ENCODE measurements at regions not wholly inside any gene's neighbourhood (a gene's known extent, or its start where the extent isn't known, plus 50 kb on each side); places are given as distances from the start of the nearest gene placed in this dataset.
"Not testable (repeated sequence)": the region's sequence is repeated elsewhere in the genome, so short reads cannot be mapped to it uniquely, and the experiment has no call there.

DNA sequence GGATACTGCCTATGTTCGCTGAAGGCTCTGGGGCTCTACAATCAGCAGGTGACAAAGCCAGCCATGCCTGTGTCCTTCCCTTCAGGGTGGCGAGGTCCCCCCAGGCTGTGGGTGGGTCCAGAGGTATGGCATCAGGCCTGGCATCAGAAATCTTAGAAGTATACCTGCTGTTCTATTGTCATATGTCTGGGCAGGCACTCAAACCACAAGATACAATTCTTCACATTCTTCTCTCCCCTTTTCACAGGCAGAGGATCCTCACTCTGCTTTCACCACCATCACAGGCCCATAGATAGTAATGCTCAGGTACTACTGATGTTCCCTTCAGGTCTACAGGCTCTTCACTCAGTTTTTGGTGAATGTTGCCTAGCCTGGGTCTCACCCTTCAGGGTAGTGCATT lies 1180.0 kb upstream of the CITED2 start:
- DNase-seq (ENCODE audit: low read depth, low spot score): no peak

DNA sequence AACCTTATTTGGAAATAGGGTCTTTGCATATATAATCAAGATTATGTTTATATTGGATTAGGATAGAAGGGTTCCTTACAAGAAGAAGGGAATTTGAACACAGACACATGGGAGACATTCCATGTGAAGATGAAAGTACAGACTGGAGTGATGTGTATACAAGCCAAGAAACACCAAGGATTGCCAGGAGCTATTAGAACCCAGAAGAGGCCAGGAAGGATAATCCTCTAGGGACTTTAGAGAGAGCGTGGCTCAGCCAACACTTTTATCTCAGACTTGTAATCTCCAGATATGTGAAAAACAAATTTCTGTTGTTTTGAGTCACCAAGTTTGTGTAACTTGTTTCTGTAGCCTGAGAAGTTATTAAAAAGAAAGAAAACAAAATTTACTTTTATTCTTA lies 1173.9 kb upstream of the CITED2 start:
- no peak for DNase-seq (ENCODE audit: low read depth, low spot score)

- no peak for DNase-seq (ENCODE audit: low read depth, low spot score)
These were observed 1172.2 kb upstream of the CITED2 start for GRCh38 chr6:140546640-140547039.

GRCh38 chr6:140544431-140544830 lies 1170.0 kb upstream of the CITED2 start:
- no peak for DNase-seq (ENCODE audit: low read depth, low spot score)

- DNase-seq (ENCODE audit: low read depth, low spot score): no peak
These were observed 1168.4 kb upstream of the CITED2 start for GRCh38 chr6:140542863-140543262.

GRCh38 chr6:140541288-140541687 lies 1166.8 kb upstream of the CITED2 start:
- no peak for DNase-seq (ENCODE audit: low read depth, low spot score)

DNA sequence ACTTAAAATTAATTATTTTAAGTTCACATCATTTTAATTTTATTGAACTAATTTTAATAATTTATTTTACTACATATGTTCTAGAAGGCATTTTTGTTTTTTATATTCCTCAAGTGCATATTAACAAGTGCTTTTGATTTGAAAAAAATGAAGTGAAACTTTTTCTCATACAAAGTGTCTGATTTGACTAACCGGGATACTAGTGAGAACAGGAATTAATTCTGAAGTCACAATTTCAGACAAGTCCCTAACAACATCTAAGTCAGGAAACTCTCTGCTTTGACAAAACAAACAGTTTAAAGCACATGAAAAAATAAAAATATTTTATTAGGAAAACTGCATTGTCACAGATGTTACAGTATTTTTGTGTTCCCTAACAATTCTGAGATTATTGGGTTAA lies 1166.3 kb upstream of the CITED2 start:
- no peak for DNase-seq (ENCODE audit: low read depth, low spot score)

DNA sequence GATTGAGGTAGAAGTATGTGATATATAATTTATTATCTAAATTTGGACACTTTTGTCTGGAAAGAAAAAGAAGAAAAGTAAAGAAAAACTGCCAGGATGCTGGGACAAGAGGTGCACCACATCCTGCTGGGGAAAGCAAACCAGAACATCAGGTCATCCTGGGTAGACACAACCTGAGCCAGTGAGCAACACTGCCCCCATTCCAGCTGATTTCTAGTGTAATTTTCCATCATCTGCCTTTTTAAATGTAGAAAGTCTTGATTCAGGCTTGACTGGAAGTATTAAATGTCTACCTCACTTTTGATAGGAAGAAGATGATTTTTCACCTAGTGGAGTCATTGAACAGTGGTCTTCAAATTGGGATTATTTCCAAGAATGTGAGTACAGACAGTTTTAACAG lies 1164.5 kb upstream of the CITED2 start:
- no peak for DNase-seq (ENCODE audit: low read depth, low spot score)

GRCh38 chr6:140537834-140538705 lies 1163.6 kb upstream of the CITED2 start:
- no peak for DNase-seq (ENCODE audit: low read depth, low spot score)

DNA sequence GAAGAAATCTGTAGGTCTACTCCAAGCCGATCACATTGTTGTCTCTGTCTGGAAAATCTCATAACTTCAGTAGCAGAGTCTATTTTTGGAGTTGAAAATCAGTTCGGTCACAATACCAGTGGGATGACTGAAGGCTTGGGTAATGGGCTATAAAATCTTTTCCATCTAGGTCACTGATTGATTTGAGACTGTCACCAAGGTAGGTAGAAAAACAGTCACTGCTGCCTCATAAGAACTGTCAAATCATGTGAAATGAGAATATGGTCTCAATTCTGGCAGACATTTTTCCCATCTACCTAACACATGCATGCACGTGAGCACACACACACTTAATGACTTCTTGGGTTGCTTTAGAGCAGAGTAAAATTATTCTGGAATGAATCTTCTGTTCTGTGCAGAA lies 1162.8 kb upstream of the CITED2 start:
- no peak for DNase-seq (ENCODE audit: low read depth, low spot score)

DNA sequence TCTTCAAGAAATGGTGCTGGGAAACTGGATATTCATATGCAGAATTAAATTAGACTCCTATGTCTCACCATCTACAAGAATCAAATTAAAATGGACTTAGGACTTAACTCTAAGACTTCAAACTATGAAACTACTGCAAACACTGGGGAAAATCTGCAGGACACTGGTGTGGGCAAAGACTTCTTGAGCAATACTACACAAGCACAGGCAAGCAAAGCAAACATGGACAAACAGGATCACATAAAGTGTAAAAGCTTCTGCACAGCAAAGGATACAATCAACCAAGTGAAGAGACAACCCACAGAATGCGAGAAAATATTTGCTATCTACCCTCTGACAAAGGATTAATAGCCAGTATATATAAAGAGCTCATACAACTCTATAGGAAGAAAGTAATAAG lies 1161.1 kb upstream of the CITED2 start:
- DNase-seq (ENCODE audit: low read depth, low spot score): no peak

DNA sequence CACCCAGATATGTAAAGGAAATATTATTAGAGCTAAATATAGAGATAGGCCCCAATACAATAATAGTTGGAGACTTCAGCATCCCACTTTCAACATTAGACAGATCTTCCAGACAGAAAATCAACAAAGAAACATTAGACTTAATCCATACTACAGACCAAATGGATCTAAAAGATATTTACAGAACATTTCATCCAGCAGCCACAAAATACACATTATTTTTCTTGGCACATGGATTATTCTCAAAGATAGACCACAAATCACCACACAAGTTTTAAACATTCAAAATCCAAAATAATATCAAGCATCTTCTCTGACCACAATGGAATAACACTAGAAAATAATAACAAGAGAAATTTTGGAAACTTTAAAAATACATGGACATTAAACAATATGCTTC lies 1159.1 kb upstream of the CITED2 start:
- no peak for DNase-seq (ENCODE audit: low read depth, low spot score)

- no peak for DNase-seq (ENCODE audit: low read depth, low spot score)
These were observed 1130.3 kb upstream of the CITED2 start for GRCh38 chr6:140504776-140505175.

DNA sequence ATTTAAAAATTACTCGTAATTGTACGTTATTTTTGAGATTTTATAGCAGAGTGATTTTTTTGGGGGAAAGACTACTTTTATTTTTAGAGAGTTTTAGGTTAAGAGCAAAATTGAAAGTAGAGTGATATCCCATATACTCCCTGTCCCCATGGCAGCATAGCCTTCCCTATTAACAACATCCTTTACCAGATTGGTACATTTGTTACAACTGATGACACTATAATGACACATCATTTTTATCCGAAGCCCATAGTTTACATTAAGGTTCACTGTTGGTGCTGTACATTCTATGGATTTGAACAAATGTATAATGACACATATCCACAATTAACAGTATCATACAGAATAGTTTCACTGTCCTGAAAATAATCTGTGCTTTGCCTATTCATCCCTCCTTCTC lies 1126.4 kb upstream of the CITED2 start:
- DNase-seq (ENCODE audit: low read depth, low spot score): no peak

DNA sequence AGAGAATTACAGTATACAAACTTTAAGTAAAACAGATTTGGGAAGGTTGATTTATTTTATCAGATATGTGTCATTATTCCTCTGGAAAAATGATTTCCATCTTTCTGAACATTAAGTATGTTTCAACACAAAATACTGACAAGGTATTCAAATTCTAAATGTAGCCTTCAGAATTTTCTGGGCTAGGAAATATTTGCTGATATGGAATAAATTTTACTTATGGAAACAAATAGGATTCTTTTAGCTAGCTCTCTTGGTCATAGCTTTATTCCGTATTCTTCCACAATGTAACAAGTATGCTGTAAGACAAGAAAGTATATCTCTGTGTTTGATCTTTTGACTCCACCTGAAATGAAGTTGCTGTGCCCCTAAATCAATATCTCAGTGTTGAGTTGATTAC lies 1125.2 kb upstream of the CITED2 start:
- DNase-seq (ENCODE audit: low read depth, low spot score): no peak

DNA sequence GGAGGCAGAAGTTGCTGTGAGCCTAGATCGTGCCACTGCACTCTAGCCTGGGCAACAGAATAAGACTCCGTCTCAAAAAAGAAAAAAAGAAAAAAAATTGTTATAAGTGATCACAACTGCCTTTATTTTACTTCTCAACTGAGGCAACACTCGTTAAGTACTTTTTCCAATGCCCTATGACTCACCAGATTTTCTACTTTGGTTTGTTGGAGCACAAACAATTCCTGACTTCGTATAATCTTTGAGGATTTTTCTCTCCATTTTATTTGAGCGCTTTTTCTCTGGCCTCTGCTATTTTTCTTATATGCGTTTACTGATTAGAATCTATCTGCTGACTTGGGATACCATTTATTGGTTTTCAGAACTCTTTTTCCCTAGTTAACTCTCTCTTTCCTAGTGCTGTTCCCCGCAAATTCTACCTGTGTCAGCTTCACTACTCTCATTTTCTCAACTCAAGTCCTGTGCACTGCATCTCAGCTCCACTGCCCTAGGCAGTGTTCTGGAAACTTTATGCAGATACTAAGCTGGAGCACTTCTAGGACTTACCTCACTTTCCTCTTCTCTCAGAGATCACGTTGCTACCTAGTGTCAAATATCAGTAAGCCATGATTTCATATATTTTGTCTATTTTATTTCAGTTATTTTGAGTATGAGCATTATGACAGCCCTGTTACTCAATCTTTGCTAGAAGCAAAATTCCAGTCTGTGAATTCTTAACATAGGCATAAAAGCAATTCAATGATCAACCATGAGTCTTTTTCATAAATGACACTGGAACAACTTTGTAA lies 1120.1 kb upstream of the CITED2 start:
- DNase-seq (ENCODE audit: low read depth, low spot score): no peak

DNA sequence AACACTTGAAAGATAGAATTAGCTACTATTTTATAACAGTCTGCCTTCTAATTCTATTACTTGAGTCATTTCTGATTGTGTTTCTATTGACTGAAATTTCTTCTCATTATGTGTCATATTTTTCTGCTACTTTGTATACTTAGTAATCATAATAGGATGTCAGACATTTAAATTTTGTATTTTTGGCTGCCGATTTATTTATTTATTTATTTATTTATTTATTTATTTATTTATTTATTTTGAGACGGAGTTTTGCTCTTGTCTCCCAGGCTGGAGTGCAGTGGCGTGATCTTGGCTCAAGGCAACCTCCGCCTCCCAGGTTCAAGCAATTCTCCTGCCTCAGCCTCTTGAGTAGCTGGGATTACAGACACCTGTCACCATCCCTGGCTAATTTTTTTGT lies 1119.0 kb upstream of the CITED2 start:
- DNase-seq (ENCODE audit: low read depth, low spot score): not testable (repeated sequence)

GRCh38 chr6:140490081-140490480 lies 1115.6 kb upstream of the CITED2 start:
- no peak for DNase-seq (ENCODE audit: low read depth, low spot score)

GRCh38 chr6:140487586-140487985 lies 1113.1 kb upstream of the CITED2 start:
- DNase-seq (ENCODE audit: low read depth, low spot score): no peak

DNA sequence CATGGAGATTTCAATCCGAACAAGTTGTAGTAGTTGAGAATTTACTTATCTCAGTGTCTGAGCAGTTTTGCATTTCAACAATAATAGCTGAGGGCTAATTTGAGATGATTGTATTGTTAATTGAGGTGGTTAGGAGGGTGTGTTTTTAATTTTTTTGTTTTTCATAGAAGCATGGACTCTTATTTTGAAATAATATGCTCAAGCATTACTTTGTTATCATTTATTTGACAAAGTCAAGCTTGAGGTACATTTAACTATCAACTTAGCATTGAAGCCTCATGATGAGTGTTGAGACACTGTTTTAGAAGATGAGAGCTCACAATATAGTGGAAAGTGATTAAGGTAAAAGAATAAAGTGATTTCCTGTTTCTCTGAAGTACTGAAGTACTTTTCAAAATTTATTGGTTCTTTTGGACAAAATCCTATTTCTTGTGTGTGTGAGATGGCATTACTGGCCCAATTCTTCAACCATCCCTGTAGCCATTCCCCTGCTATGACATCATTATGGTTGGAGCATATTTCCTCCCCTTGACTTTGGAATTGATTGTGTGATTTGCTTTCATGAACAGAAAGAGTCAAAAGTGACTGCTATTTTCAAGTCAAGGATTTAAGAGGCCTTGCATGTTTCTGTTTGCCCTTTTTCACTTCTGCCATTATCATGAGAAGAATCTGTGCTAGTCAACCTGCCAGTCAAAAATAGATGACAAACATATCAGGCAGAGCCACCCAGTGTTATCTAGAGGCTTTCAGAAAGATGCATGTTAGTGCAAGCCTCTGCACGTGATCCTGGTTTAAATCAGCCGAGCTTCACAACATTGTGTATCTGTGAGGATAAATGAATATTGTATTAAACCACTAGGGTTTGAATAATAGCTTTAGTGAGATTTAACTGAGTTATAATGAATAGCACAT lies 1112.3 kb upstream of the CITED2 start:
- no peak for DNase-seq (ENCODE audit: low read depth, low spot score)

DNA sequence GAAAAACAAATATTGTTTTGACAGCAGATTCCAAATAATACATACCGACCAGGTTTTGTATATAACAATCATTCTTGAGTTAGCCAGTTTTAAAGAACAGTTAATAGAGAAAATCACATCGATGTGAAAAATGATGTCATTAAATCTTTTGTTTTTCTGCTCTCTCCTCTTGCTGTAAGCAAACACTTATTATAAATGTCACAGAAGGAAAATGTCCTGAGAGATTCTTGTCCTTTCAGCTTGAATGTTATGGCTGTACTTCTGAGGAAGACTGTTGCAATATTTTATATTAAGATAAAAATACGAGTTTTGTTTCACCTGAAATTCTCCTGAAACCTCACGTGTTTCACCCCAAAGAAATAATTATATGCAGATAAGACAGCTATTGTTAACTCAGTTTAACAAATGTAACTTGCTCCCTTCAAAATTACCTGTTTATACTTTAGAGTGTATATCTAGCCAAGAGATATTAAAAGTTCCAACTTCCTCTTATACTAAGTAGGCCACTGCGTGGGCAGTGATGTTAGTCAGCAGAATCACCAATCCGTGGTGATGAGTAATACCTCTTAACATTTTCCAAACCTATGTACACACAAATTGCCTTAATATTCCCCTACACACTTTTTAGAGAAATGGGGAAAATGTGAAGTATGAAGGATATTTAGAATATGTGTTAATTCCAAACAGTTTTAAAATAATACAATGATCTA lies 1111.4 kb upstream of the CITED2 start:
- DNase-seq (ENCODE audit: low read depth, low spot score): no peak
